NCI-H128 (cell line): ENCODE measurements at regions not wholly inside any gene's neighbourhood (a gene's known extent, or its start where the extent isn't known, plus 50 kb on each side); places are given as distances from the start of the nearest gene placed in this dataset.
"Not testable (repeated sequence)": the region's sequence is repeated elsewhere in the genome, so short reads cannot be mapped to it uniquely, and the experiment has no call there.

Experiments used
- DNase-seq: peaks from one replicate; lab custom pipeline; 2025; ENCODE audit not compliant: unreplicated experiment; lab: John Stamatoyannopoulos, UW

- no peak for DNase-seq
These were observed 193.7 kb upstream of the PWP1 start for GRCh38 chr12:107491856-107492255.

- DNase-seq = no peak
These were observed 193.0 kb upstream of the PWP1 start for GRCh38 chr12:107492393-107493134.

- no peak for DNase-seq
These were observed 192.5 kb upstream of the PWP1 start for GRCh38 chr12:107493135-107493494.

- DNase-seq = no peak
These were observed 191.9 kb upstream of the PWP1 start for GRCh38 chr12:107493666-107494065.

DNA sequence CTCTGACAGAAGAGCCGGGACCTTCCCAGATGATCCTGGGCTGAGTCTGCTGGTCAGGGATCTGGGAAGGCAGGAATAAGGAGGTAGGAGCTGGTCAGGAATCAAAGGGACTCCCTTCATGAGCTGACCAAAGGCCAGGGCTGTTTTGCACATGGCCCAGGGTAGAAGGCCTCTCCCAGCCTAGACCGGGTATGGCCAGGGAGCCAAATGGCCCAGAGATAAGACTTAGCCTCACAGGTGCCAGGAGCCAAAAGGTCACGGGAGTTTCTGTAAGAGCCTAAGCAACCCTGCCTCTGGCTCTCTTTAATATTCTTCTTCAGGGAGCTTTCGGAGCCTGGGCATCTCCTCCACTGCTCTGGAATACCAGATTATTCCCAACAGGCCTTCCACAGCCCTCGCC is 191.3 kb upstream of the PWP1 start:
- DNase-seq = no peak

DNA sequence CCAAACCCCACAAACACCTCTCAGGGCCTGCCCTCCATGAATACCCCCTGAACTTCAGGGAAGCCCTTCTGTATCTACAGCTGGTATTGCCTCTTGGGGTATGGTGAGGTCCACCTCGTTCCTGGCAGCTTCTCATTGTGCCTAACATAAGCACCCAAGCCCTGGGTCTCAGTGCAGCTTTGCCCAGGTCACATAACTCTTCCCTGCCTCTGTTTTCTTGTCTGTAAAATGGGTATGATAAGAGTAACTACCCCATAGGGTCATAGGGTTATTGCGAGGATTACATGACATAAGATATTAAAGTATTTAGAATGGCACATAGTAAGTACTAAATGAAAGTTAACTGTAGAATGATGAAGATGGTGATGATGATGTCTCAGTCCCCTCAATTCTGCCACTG is 190.0 kb upstream of the PWP1 start:
- no peak for DNase-seq

DNA sequence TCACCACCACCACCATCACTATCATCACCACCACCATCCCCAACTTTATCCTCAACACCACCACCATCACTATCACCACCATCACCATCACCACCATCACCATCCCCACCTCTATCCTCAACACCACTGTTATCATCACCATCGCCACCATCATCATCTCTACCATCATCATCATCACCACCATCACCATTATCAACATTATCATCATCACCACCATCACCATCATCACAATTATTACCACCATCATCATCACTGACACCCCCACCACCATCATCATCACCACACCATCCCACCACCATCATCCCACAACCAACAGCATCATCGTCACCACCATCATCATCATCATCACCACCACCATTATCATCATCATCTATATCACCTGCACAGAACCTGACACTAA is 188.4 kb upstream of the PWP1 start:
- DNase-seq = no peak

- DNase-seq = no peak
These were observed 185.3 kb upstream of the PWP1 start for GRCh38 chr12:107500307-107500706.

GRCh38 chr12:107501681-107502080 is 183.9 kb upstream of the PWP1 start:
- no peak for DNase-seq

GRCh38 chr12:107503129-107503855 is 182.3 kb upstream of the PWP1 start:
- no peak for DNase-seq

- no peak for DNase-seq
These were observed 181.4 kb upstream of the PWP1 start for GRCh38 chr12:107503887-107504885.

DNA sequence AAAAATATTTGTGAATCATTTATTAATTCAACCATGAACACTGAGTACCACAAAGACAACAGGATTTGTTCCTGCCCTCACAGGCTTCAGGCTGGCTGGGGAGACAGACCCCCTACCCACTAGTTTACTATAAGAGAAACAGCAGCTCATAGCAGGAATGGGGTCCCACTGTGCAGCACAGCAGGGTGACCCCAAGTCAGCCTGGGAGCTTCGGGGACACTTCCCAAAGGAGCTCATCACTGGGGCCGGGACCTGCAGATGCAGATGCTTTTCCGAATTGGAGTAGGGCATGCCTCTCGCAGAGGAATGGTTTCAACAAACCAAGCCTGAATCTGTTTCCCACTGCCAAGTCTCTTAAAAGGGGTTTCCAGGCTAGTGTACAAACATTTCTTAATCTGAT is 176.2 kb upstream of the PWP1 start:
- DNase-seq = no peak

- DNase-seq = no peak
These were observed 175.4 kb upstream of the PWP1 start for GRCh38 chr12:107510211-107510610.

GRCh38 chr12:107511292-107511691 is 174.3 kb upstream of the PWP1 start:
- DNase-seq = no peak

GRCh38 chr12:107512391-107512790 is 173.2 kb upstream of the PWP1 start:
- DNase-seq = no peak

GRCh38 chr12:107513184-107513583 is 172.4 kb upstream of the PWP1 start:
- no peak for DNase-seq

DNA sequence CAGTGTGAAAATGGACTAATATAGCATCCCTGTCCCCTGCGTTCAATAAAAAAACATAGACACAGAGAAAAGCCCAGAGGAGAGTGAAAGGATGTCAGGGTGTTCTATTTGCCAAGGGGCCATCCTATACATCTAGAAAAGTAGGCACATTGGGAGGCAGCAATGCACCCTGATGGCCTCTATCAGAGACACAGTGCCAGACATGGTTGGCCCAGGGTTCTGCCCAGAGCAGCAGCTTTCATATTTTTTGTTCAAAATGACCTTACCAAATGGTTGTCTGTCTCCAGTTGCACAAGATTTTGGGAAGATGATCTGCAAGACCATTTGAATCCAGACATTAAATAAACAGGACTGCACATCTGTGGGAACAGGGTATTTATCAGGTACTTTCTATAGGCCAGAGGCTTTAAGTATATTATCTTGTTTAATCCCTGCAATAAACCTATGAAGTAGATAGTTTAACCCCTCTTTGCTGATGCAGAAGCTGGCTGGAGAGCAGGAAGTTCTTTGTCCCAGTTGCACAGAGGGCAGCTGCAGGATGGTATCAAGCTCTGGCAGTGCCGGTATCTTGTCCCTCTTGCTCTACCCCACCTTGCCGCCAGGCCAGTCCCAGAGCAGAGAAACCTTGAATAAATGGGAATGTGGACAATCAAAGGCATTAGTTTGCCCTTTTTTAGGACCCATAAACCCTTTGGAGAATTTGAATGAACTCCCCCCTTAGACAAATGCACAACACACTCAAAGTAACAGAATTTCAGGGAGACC is 171.8 kb upstream of the PWP1 start:
- no peak for DNase-seq

GRCh38 chr12:107514887-107515445 is 170.6 kb upstream of the PWP1 start:
- no peak for DNase-seq

- no peak for DNase-seq
These were observed 170.1 kb upstream of the PWP1 start for GRCh38 chr12:107515446-107515958.

DNA sequence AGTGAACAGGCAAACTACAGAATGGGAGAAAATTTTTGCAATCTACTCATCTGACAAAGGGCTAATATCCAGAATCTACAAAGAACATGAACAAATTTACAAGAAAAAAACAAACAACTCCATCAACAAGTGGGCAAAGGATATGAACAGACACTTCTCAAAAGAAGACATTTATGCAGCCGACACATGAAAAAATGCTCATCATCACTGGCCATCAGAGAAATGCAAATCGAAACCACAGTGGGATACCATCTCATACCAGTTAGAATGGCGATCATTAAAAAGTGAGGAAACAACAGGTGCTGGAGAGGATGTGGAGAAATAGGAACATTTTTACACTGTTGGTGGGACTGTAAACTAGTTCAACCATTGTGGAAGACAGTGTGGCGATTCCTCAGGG is 167.8 kb upstream of the PWP1 start:
- not testable (repeated sequence) for DNase-seq
